ENCODE measurements at regions not wholly inside any gene's neighbourhood (a gene's known extent, or its start where the extent isn't known, plus 50 kb on each side); places are given as distances from the start of the nearest gene placed in this dataset.
A peak's percentile ranks its signal among the peaks of the same experiment; 100 is the strongest.
"Not testable (repeated sequence)": the region's sequence is repeated elsewhere in the genome, so short reads cannot be mapped to it uniquely, and the experiment has no call there.

DNA sequence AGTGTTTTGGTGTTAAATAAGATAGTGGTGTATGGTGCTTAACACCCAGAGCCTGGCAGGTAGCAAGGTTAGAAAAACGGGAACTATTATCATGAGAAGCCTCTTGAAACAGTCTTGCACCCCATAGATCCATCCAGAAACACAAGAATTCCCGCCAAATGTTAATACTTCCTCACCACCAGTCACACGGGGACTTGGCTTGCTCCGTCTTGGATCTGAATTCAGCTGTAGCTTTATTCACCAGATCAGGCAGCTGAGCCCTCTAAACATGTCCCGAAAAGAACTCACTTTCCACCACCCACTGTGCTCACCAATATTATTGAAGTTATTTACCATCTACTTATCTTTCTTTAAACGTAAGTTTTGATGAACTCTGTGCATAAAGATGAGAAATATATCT lies 101.6 kb upstream of the PTPN3 start:
- no peak for DNase-seq

DNA sequence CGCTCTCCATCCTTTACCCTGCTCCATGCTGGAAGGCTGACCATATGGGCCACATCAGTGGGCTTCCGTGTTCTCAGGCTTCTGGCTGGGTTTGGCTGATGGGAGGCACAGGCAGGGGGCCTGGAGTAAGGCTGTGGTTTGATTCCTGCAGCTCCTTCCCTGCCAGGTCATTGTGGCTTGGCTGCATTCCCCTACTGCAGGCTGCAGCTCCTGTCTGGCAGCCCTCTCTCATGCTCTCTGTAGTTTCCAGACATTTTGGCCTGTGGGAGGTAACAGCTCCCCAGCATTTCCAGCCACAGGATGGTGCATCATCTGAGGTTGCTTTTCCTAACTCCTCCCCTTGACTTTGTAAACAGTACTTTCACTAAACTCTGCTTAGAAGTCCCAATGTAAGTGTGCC lies 102.0 kb upstream of the PTPN3 start:
- DNase-seq, result peak; percentile 1

DNA sequence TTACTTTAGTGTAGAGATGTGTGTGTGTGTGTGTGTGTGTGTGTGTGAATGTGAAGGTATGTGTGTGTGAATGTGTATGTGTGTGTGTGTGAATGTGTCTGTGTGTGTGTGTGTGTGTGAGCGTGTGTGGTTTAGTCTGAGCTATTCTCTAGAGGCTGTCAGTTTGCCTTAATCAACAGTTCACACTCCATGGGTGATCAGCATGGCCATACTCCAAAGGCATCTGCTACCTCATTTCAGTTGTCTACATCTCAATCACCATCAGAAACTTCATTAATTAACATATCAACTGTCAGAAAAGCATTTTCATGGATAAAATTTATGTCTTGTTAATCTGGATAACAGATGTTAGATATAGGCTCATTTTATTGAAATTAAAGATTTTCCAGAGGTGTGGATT lies 103.1 kb upstream of the PTPN3 start:
- no peak for DNase-seq

GRCh38 chr9:109602987-109603386 lies 104.9 kb upstream of the PTPN3 start:
- DNase-seq, result no peak

DNA sequence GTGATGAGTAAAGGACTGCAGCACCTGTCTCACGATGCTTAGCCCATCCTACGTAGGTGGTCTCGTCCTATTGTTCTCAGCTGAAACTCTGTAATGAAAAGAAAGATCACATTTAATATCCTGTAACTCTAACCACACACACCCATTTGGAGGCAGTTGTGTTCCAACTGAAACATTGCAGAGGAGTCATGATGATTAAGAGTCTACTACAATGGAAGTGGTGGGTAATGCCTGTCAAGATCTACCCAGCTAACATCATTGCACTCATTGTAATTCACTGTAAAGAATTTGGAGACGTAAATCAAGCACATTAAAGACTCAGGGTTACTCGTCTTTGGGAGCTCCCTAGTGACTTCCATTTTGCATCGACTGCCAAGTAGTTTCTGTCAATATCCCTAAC lies 106.0 kb upstream of the PTPN3 start:
- no peak for DNase-seq

GRCh38 chr9:109604781-109605180 lies 106.7 kb upstream of the PTPN3 start:
- DNase-seq, result no peak

DNA sequence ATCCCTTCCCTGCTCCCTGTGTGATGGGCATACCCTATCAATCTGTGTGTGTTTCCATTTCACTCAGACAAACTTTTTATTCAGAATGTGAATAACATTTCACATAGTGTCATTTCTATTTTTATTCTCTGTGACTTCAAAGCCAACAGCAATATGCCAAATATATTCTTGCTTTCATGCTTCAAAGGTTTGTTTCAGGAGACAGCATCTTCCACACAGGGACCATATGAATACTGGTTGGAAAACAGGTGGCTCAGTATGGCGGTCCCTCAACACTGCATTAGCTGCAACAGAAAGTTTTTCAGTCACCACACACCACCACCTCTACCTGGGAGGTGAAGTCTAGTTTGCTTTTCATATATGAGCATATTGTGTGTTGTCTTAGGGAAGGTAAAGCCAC lies 111.0 kb upstream of the PTPN3 start:
- no peak for DNase-seq

DNA sequence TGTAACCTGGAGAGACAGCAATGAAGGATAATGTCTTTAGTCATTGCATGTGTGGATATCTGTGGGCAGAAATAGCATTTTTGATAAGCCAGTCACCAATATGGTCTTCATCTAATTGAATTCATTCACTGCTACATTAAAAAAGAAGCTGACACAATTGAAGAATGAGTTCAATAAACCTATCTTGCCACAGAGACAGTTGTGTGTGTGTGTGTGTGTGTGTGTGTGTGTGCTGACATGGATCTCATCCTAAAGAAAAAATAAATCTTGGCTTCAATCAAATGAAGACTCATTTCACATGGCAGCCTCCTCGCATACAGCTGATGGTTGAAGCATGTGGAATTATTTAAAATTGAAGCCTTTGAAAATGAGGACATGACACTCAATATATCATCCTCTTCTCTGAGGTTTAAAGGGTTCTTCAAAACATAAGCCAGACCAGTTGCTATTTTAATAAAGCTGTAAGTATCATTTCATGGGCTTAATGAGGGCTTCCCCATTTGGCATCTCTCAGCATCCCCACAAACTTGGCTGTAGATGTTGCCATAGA lies 118.5 kb upstream of the PTPN3 start:
- no peak for DNase-seq

GRCh38 chr9:109619310-109619709 lies 121.2 kb upstream of the PTPN3 start:
- DNase-seq, result no peak

DNA sequence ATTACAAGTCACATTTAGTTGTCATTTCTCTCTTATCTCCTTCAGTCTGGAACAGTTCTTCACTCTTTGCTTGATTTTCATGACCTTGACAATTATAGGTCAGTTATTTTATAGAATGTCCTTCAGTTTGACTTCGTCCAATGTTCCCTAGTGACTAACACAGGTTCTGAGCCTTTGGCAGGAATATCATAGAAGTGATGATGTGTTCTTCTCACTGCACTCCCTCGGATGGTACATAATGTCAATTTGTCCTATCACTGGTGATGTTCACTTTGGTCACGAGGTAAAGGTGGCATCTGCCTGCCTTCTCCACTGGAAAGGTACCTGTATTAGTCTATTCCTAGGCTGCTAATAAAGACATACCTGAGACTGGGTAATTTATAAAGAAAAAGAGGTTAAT lies 126.0 kb upstream of the PTPN3 start:
- DNase-seq, result no peak

- DNase-seq, result no peak
Measured at GRCh38 chr9:109624896-109625295, 126.8 kb upstream of the PTPN3 start.

GRCh38 chr9:109627042-109627441 lies 128.9 kb upstream of the PTPN3 start:
- DNase-seq, result no peak

- DNase-seq, result no peak
Measured at GRCh38 chr9:109629615-109630014, 131.5 kb upstream of the PTPN3 start.

- DNase-seq, result no peak
Measured at GRCh38 chr9:109632817-109633216, 134.7 kb upstream of the PTPN3 start.

DNA sequence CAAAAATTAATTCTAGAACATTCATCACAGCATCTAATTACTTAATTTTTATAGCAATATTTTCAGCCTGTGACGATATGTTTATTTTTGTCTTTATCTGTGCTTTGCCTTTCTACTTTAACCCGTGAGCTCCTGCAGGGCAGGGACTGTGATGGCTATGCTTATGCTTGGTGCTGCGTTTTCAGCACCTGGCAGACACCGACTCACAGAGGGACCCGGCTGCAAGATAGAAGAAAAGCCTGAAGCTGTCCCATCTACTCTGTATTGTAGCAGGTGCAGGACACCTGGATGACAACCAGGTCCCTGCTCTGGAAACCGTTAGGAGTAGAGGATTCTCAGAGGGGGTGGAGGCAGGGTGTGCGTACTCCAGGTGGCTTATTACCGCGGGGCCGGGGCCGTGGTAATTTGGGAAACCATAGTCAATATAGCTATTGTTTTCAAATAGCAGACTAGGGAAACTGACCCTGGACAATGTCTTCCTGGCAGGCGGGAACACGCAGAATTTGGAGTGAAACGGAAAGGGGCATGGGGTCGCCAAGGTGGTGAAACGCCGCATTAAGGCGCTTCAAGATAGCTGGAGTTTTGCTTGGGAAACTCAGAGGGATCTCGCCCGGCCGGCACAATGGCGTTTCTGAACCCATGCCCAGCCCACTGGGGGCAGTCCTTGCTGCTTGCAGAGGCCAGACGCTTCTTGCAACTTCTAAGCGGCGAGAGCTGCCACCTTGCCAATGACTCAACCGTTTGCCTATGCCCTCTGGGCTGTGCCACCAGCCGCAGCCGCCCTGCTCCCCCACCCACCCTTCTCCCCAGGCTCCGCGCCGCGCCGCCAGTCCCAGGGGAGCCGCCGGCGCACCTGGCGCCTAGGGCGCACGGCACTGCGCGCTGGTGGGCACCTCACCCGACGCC lies 140.1 kb upstream of the PALM2AKAP2 start:
- DNase-seq, result peak; percentile 1

DNA sequence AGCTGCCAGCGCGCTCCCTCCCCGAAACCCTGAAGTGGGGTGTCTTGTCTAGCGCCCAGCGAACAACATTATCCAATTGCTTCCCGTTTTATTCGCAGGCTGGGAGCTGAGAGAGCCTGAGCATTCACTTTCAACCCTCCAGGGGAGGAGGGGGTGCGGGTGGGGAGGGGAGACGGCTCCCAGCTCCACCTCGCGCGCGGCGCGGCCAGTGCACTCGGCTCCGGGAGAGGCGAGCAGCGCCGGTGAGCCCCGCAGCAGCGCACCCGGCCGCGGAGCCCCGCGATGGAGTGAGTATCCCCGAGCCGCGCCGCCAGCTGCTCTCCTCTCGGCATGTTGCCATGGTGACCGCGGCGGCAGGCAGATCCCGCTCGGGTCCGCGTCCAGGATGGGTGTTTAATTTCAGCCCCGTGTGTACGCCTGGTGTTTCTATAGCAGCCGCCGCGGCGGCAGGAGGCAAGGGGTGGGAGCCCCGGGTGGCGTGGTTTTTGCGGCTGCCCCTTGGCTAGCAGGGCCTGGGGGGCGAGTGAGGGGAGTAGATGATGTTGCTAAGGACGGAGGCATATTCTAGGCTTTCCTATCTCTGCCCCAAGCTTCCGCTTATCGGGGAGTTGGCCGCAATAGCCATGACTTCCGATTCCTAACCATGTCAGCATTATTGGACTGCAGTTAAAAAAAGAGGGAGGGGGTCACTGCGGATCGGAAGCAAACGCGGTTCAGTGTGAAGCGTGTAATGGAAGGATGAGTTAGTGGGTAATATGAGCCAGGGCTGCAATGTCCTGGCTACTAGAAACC lies 139.2 kb upstream of the PALM2AKAP2 start:
- DNase-seq, result no peak

- DNase-seq, result no peak
Measured at GRCh38 chr9:109641372-109641659, 138.7 kb upstream of the PALM2AKAP2 start.

DNA sequence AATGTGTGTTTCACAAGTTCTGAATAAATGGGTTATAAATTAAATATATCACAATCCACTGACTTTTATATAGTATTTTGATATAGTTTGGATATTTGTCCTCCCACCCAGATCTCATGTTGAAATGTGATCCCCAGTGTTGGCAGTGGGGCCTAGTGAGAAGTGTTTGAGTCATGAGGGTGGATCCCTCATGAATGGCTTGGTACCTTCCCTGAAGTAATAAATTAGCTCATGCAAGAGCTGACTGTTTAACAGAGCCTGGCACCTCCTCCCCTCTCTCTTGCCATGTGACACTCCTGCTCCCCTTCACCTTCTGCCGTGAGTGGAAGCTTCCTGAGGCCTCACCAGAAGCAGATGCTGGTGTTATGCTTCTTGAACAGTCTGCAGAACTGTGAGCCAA lies 127.9 kb upstream of the PALM2AKAP2 start:
- no peak for DNase-seq

GRCh38 chr9:109652971-109653370 lies 127.0 kb upstream of the PALM2AKAP2 start:
- DNase-seq, result no peak

DNA sequence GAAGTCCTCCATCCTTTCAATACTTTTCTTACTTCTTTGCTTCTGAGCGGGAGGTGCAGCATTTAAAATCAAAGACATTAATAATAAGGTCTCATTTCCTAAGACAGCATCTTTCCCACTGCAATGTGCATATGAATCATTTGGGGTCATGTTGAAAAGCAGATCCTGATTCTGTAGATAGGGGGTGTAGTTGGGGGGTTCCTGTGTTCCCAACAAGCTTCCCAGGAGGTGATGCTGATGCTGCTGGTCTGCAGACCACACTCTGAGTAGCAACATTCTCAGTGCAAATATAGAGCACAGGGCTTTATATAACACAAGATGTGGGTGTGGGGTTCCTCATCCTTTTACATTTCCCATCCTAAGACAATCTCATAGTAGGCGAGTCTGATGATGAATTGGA lies 126.5 kb upstream of the PALM2AKAP2 start:
- DNase-seq, result no peak

DNA sequence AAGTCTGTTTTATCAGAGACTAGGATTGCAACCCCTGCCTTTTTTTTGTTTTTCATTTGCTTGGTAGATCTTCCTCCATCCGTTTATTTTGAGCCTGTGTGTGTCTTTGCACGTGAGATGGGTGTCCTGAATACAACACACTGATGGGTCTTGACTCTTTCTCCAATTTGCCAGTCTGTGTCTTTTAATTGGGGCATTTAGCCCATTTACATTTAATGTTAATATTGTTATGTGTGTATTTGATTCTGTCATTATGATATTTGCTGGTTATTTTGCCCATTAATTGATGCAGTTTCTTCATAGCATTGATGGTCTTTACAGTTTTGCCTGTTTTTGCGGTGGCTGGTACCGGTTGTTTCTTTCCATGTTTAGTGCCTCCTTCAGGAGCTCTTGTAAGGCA lies 116.0 kb upstream of the PALM2AKAP2 start:
- DNase-seq, result not testable (repeated sequence)

GRCh38 chr9:109665736-109666135 lies 114.3 kb upstream of the PALM2AKAP2 start:
- DNase-seq, result not testable (repeated sequence)

DNA sequence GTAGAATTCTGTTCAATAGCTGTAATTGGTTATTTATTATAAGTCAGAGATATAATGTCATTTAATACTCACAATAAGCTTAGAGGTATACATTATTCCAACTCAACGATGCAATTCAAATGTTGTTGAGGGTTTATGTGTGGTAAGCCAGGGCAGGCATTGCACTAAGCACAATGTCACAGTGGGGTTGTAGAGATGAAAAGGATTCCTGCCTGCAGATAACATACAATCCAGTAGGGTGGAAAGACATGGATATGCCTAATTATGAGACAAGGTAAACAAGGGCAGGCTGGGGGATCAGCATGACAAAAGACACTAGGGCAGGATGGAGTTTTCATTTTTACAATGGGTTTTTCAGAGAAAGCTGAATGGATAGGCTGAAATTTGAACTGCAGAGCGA lies 98.7 kb upstream of the PALM2AKAP2 start:
- no peak for DNase-seq

DNA sequence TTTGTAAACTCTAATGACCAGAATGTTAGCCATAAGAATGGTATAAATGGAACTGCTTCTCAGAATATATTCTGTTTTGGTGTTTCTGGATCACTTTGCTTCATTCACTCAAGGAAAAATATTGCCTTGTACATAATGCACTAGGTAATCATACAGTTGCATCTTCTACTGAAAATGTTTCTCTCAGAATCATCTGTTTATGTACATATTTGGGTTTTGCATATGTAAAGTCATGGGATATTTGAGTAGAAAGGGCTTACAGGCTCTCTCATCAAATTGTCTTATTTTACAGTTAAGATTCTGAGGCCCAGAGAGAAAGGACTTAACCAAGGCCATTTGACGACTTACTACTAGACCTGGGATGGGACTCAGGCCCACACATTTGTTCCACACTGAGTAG lies 97.8 kb upstream of the PALM2AKAP2 start:
- no peak for DNase-seq
